ENCODE measurements at regions not wholly inside any gene's neighbourhood (a gene's known extent, or its start where the extent isn't known, plus 50 kb on each side); places are given as distances from the start of the nearest gene placed in this dataset.

- no peak overlapping the region for H3K23ac ChIP-seq (ENCODE audit: insufficient read length, low read depth, low read length)
- H2BK12ac ChIP-seq (ENCODE audit: insufficient read length, low read depth, low read length): no peak overlapping the region
- H4K8ac ChIP-seq (replicated peaks; ENCODE audit: insufficient read length, low read depth, low read length): no peak overlapping the region
- H3K9me3 ChIP-seq (ENCODE audit: control insufficient read depth, low read depth, low read length): no peaks in the 10 kb centered on the region
- WGBS (ENCODE audit: extremely low coverage, insufficient read length, low lambda C conversion rate): no CpG with 5 or more reads among the region's 3 CpGs
- H4K20me1 ChIP-seq (ENCODE audit: control insufficient read depth, insufficient read depth, insufficient read length): no peaks in the 10 kb centered on the region
- H3K9ac ChIP-seq (ENCODE audit: extremely low read depth, insufficient read length, low read length): no peak overlapping the region
- no peak overlapping the region for H2AFZ ChIP-seq (ENCODE audit: low read length)
- H3K9me3 Mint-ChIP-seq: 0 out of 5 replicates have a peak, but pooled peaks cover 0 to 6% of the 10 kb centered on the region in 2 experiments
- H3K18ac ChIP-seq (ENCODE audit: insufficient read length, low read depth, low read length): no peak overlapping the region
- peaks cover 7% of the 10 kb centered on the region for H3K27me3 Mint-ChIP-seq (ENCODE audit: low read depth)
- peaks cover 0 to 6% of the 10 kb centered on the region in 2 experiments; a peak in 3 of 4 replicates for H3K4me1 Mint-ChIP-seq
- H2AK5ac ChIP-seq (ENCODE audit: insufficient read length, low read length): no peak overlapping the region
- H3K79me1 ChIP-seq (ENCODE audit: insufficient read depth, low read depth, low read length, poor library complexity, severe bottlenecking): no peaks in the 10 kb centered on the region
- no peak overlapping the region for H2BK15ac ChIP-seq (ENCODE audit: low read depth, low read length)
- no peak overlapping the region for H3T11ph ChIP-seq (ENCODE audit: low read length)
- no peaks in the 10 kb centered on the region for H3K79me2 ChIP-seq (ENCODE audit: insufficient read depth, low read length)
- no peak overlapping the region for H3K56ac ChIP-seq (ENCODE audit: insufficient read length, low read depth, low read length)
- no peak for DNase-seq
- H3K4me2 ChIP-seq (ENCODE audit: insufficient read depth, insufficient read length, low read length): no peak overlapping the region
- H3K27ac Mint-ChIP-seq: no peak overlapping the region
- no peak overlapping the region for H2BK5ac ChIP-seq (ENCODE audit: insufficient read length, low read length)
- TF ChIP-seq CTCF (conservative IDR thresholded peaks at IDR 0.05): no peak
- no peak overlapping the region for H4K91ac ChIP-seq (ENCODE audit: insufficient read length, low read depth, low read length)
- no peak overlapping the region for H3K27ac ChIP-seq (ENCODE audit: insufficient read length, low read depth, low read length)
- no peaks in the 10 kb centered on the region for H3K4me1 ChIP-seq (ENCODE audit: insufficient read depth, low read length)
- H2BK20ac ChIP-seq (ENCODE audit: low read depth, low read length, poor library complexity, severe bottlenecking): no peak overlapping the region
- H3K27me3 ChIP-seq (ENCODE audit: insufficient read depth, low read length): no peaks in the 10 kb centered on the region
- no peak overlapping the region for H2BK120ac ChIP-seq (ENCODE audit: low read depth, low read length, poor library complexity, severe bottlenecking)
- H3K36me3 Mint-ChIP-seq (ENCODE audit: insufficient read depth in 1 of 3, low read depth in 3 of 3): no peaks in the 10 kb centered on the region; a peak in 1 of 7 replicates
- no peaks in the 10 kb centered on the region for H3K23me2 ChIP-seq (ENCODE audit: insufficient read length, low read depth, low read length, poor library complexity, severe bottlenecking)
- H3K4ac ChIP-seq (ENCODE audit: low read depth, low read length): no peak overlapping the region
- no peak overlapping the region for H4K5ac ChIP-seq (ENCODE audit: insufficient read length, low read depth, low read length)
- H3K4me3 Mint-ChIP-seq: no peak overlapping the region
- no peak overlapping the region for H3K14ac ChIP-seq (ENCODE audit: insufficient read depth, low read length)
Observed at GRCh38 chr2:66854298-66854697, 419.4 kb downstream of the MEIS1 start.

Measured in H9 (cell line).